ENCODE measurements at regions not wholly inside any gene's neighbourhood (a gene's known extent, or its start where the extent isn't known, plus 50 kb on each side); places are given as distances from the start of the nearest gene placed in this dataset.

GRCh38 chr4:32192991-32193390, 1472.8 kb downstream of the PCDH7 start:
- no peak for ATAC-seq (ENCODE audit: low FRiP score)

GRCh38 chr4:32196950-32197688, 1477.0 kb downstream of the PCDH7 start:
- no peak for DNase-seq (ENCODE audit: low spot score)
- no peak for TF ChIP-seq CTCF (IDR thresholded peaks at IDR 0.05)
- ATAC-seq (ENCODE audit: low FRiP score) = no peak

More at GRCh38 chr4:32192991-32193390, 1472.8 kb downstream of the PCDH7 start:
- TF ChIP-seq CTCF (IDR thresholded peaks at IDR 0.05) = no peak
- no peak for DNase-seq (ENCODE audit: low spot score)

GRCh38 chr4:32199639-32200038, 1479.5 kb downstream of the PCDH7 start:
- no peak for DNase-seq (ENCODE audit: low spot score)
- no peak for TF ChIP-seq CTCF (IDR thresholded peaks at IDR 0.05)
- no peak for ATAC-seq (ENCODE audit: low FRiP score)

- DNase-seq (ENCODE audit: low spot score) = no peak
- ATAC-seq (ENCODE audit: low FRiP score) = no peak
- no peak for TF ChIP-seq CTCF (IDR thresholded peaks at IDR 0.05)
Measured at GRCh38 chr4:32203340-32203739, 1483.2 kb downstream of the PCDH7 start.

- no peak for DNase-seq (ENCODE audit: low spot score)
- TF ChIP-seq CTCF (IDR thresholded peaks at IDR 0.05) = no peak
- no peak for ATAC-seq (ENCODE audit: low FRiP score)
Measured at GRCh38 chr4:32206756-32207155, 1486.6 kb downstream of the PCDH7 start.

GRCh38 chr4:32207456-32207855, 1487.3 kb downstream of the PCDH7 start:
- TF ChIP-seq CTCF (IDR thresholded peaks at IDR 0.05) = no peak
- ATAC-seq (ENCODE audit: low FRiP score) (no peak), DNase-seq (ENCODE audit: low spot score) (no peak)

- no peak for TF ChIP-seq CTCF (IDR thresholded peaks at IDR 0.05)
Measured at GRCh38 chr4:32215277-32215676, 1495.1 kb downstream of the PCDH7 start.

More at GRCh38 chr4:32215277-32215676, 1495.1 kb downstream of the PCDH7 start:
- DNase-seq (ENCODE audit: low spot score) = no peak
- ATAC-seq (ENCODE audit: low FRiP score) = no peak

Measured in omental fat pad (tissue), 3 donors.